ENCODE measurements at regions not wholly inside any gene's neighbourhood (a gene's known extent, or its start where the extent isn't known, plus 50 kb on each side); places are given as distances from the start of the nearest gene placed in this dataset.

- TF ChIP-seq HDAC6 (IDR thresholded peaks at IDR 0.05; ENCODE audit: low read depth, low read length) (no peak), CTCF (IDR thresholded peaks at IDR 0.05; ENCODE audit: control extremely low read depth in 1 of 3, insufficient read depth in 1 of 3, low read depth in 1 of 3, low read length in 3 of 3) (no peak), RFX5 (IDR thresholded peaks at IDR 0.05; ENCODE audit: borderline replicate concordance, low read depth, low read length) (no peak), POLR2A (IDR thresholded peaks at IDR 0.05; ENCODE audit: control extremely low read depth in 1 of 2, low read depth in 2 of 2, low read length in 2 of 2) (no peak), PHF8 (conservative IDR thresholded peaks at IDR 0.05; ENCODE audit: low read depth, low read length) (no peak), MAX (IDR thresholded peaks at IDR 0.05) (no peak), SUZ12 (IDR thresholded peaks at IDR 0.05; ENCODE audit: low read length) (no peak), EP300 (IDR thresholded peaks at IDR 0.05; ENCODE audit: borderline replicate concordance in 1 of 2, low read depth in 2 of 2, low read length in 2 of 2) (no peak), TBP (IDR thresholded peaks at IDR 0.05; ENCODE audit: low read depth, low read length) (no peak), POLR2AphosphoS5 (IDR thresholded peaks at IDR 0.05; ENCODE audit: low read depth, low read length) (no peak), HDAC2 (IDR thresholded peaks at IDR 0.05; ENCODE audit: borderline replicate concordance in 1 of 2, low read depth in 2 of 2, low read length in 2 of 2) (no peak), E2F6 (IDR thresholded peaks at IDR 0.05) (no peak), SP1 (IDR thresholded peaks at IDR 0.05; ENCODE audit: low read depth, low read length) (no peak), EZH2 (IDR thresholded peaks at IDR 0.05; ENCODE audit: low read depth, low read length, severe bottlenecking) (no peak)
Measured at GRCh38 chr22:26916236-26916635, 258.8 kb downstream of the MIAT start.

Measured in H1 (cell line).